MCF 10A (cell line): ENCODE measurements at regions not wholly inside any gene's neighbourhood (a gene's known extent, or its start where the extent isn't known, plus 50 kb on each side); places are given as distances from the start of the nearest gene placed in this dataset.

Source experiments
- BruUV-seq: library from RNA; stranded (reverse); fragments of 400-500 nt; replicated peaks from 2 replicates; lab custom pipeline; 2021; lab: Mats Ljungman, UMichigan
- CTCF ChIA-PET: fragments of 300-600 bp; sonication (Branson Sonifier 250); formaldehyde crosslinking; extraction: SDS; loops from one replicate; lab custom pipeline; 2021; ENCODE audit warnings: antibody characterized with exemption, inconsistent platforms; lab: Yijun Ruan, JAX
- POLR2A ChIA-PET: fragments of 300-600, 350-650 bp; sonication (Branson Sonifier 250); formaldehyde crosslinking; extraction: SDS; loops from one replicate; lab custom pipeline; 2020; ENCODE audit warnings: antibody characterized with exemption, inconsistent platforms; lab: Yijun Ruan, JAX
- DNase-seq: peaks from one replicate; pipeline ENCODE4 v3.0.0-alpha.2; 2018; ENCODE audit not compliant: unreplicated experiment
- H3K27ac Mint-ChIP-seq: one replicate; pipeline ENCODE4 v1.8.0; 2022; ENCODE audit warnings: mild to moderate bottlenecking, low read depth, mixed read lengths; ENCODE audit not compliant: unreplicated experiment
- H3K27me3 Mint-ChIP-seq: one replicate; pipeline ENCODE4 v1.8.0; 2022; ENCODE audit warnings: mixed read lengths; ENCODE audit not compliant: insufficient read depth, unreplicated experiment
- H3K36me3 Mint-ChIP-seq: one replicate; pipeline ENCODE4 v1.8.0; 2022; ENCODE audit warnings: mild to moderate bottlenecking, moderate library complexity, mixed read lengths; ENCODE audit not compliant: insufficient read depth, unreplicated experiment
- H3K4me1 Mint-ChIP-seq: one replicate; pipeline ENCODE4 v1.8.0; 2022; ENCODE audit warnings: mixed read lengths; ENCODE audit not compliant: insufficient read depth, unreplicated experiment
- H3K4me3 Mint-ChIP-seq: one replicate; pipeline ENCODE4 v1.8.0; 2022; ENCODE audit warnings: mild to moderate bottlenecking, moderate library complexity, mixed read lengths; ENCODE audit not compliant: unreplicated experiment
- H3K9me3 Mint-ChIP-seq: one replicate; pipeline ENCODE4 v1.8.0; 2022; ENCODE audit warnings: mixed read lengths; ENCODE audit not compliant: unreplicated experiment
- CTCF ChIP-seq: fragments of 200-600 bp; IDR thresholded peaks from one replicate; pipeline ENCODE4 v1.8.0; 2022; ENCODE audit warnings: antibody characterized with exemption, mild to moderate bottlenecking; ENCODE audit not compliant: unreplicated experiment
- intact Hi-C: fragments of 100-400 bp; cut with micrococcal nuclease; formaldehyde crosslinking; loops from 2 replicates; pipeline ENCODE4 v1.14.1; 2022

- intact Hi-C loops, result no loop called here
- Mint-ChIP-seq H3K27me3 (no peaks in the 10 kb centered on the region), H3K4me3 (no peak overlapping the region), H3K36me3 (no peaks in the 10 kb centered on the region), H3K4me1 (no peaks in the 10 kb centered on the region), H3K27ac (no peak overlapping the region), H3K9me3 (peaks cover 13% of the 10 kb centered on the region)
- DNase-seq, result no peak
- ChIA-PET POLR2A (interaction anchor here (0.7 kb wide), 1 partner anchor 164 kb away, joined by 3 read pairs; no protein-coding TSS in a partner anchor), CTCF (interaction anchor here (1.2 kb wide), 1 partner anchor 9 kb away, joined by 4 read pairs; no protein-coding TSS in a partner anchor)
- no TSS peak for BruUV-seq
- TF ChIP-seq CTCF, result no peak
Measured at GRCh38 chr10:123327450-123327849, 173.2 kb downstream of the BUB3 start.

GRCh38 chr10:123327896-123328295, 173.7 kb downstream of the BUB3 start:
- no peaks in the 10 kb centered on the region for H3K4me1 Mint-ChIP-seq

GRCh38 chr10:123331438-123331837, 177.2 kb downstream of the BUB3 start:
- DNase-seq, result no peak
- intact Hi-C loops, result no loop called here

More at GRCh38 chr10:123327896-123328295, 173.7 kb downstream of the BUB3 start:
- POLR2A ChIA-PET, result interaction anchor here (0.7 kb wide), 1 partner anchor 165 kb away, joined by 3 read pairs; no protein-coding TSS in a partner anchor
- Mint-ChIP-seq H3K9me3 (peaks cover 13% of the 10 kb centered on the region), H3K4me3 (no peak overlapping the region), H3K27ac (no peak overlapping the region), H3K27me3 (no peaks in the 10 kb centered on the region), H3K36me3 (no peaks in the 10 kb centered on the region)
- BruUV-seq, result no TSS peak
- DNase-seq, result no peak
- intact Hi-C loops, result no loop called here
- CTCF ChIA-PET, result interaction anchor here (1.2 kb wide), 1 partner anchor 8 kb away, joined by 4 read pairs; no protein-coding TSS in a partner anchor
- no peak for TF ChIP-seq CTCF

GRCh38 chr10:123346581-123346980, 192.4 kb downstream of the BUB3 start:
- Mint-ChIP-seq H3K27ac (no peak overlapping the region), H3K9me3 (no peaks in the 10 kb centered on the region), H3K4me1 (no peaks in the 10 kb centered on the region), H3K27me3 (no peaks in the 10 kb centered on the region), H3K4me3 (no peak overlapping the region), H3K36me3 (no peaks in the 10 kb centered on the region)
- no peak for DNase-seq
- CTCF ChIA-PET, result no interaction called here
- no TSS peak for BruUV-seq
- POLR2A ChIA-PET, result no interaction called here
- no peak for TF ChIP-seq CTCF
- intact Hi-C loops, result no loop called here

More at GRCh38 chr10:123331438-123331837, 177.2 kb downstream of the BUB3 start:
- H3K4me3 Mint-ChIP-seq, result no peak overlapping the region
- no peaks in the 10 kb centered on the region for H3K4me1 Mint-ChIP-seq
- peaks cover 11% of the 10 kb centered on the region for H3K9me3 Mint-ChIP-seq
- H3K27ac Mint-ChIP-seq, result no peak overlapping the region
- no peaks in the 10 kb centered on the region for H3K36me3 Mint-ChIP-seq
- BruUV-seq, result no TSS peak
- no peaks in the 10 kb centered on the region for H3K27me3 Mint-ChIP-seq
- ChIA-PET CTCF (no interaction called here), POLR2A (no interaction called here)
- TF ChIP-seq CTCF, result no peak
